Raji (cell line): ENCODE measurements at regions not wholly inside any gene's neighbourhood (a gene's known extent, or its start where the extent isn't known, plus 50 kb on each side); places are given as distances from the start of the nearest gene placed in this dataset.

Experiments used
- POLR2A ChIP-seq: IDR thresholded peaks from 2 replicates; pipeline ENCODE4 v1.6.1; 2011; ENCODE audit warnings: low read depth, low read length, control low read depth; ENCODE audit not compliant: insufficient read depth

DNA sequence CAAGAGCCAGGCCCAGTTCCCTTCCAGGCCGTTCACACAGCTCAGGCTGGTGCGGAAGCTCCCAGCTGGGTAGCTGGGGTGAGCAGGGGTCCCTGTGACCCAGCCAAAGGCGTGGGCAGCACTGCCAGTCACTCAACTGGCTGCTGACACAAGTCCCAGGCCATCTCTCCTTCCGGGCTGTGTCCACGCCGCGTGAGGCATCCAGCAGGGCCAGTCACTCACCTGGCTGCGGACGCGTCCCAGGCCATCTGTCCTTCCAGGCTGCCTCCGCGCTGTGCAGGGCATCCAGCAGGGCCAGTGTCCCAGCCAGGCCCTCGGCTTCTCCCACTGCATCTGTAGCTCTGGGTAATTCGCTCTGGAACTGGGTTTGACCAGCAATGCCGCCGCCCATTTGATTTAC is 184.2 kb downstream of the BRD1 start:
- TF ChIP-seq POLR2A: no peak

DNA sequence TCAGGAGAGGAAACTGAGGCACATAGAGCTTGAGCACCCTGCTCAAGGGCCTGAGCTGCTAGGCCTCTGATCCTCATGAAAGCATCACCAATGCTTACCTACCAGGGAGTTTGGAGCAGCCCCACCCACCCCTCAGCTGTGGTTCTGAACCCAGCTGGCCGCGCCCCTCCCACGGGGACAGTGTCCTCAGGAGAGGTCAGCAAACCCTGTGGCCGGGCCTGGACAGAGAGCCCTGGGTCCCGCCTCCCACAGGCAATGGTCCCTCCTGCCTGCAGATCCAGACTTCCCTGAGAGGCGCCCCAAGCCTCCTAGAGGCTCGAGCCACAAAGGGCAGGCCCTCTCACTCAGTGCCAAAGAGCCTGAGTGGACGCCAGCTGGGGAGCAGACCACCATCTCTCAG is 184.9 kb downstream of the BRD1 start:
- no peak for TF ChIP-seq POLR2A

DNA sequence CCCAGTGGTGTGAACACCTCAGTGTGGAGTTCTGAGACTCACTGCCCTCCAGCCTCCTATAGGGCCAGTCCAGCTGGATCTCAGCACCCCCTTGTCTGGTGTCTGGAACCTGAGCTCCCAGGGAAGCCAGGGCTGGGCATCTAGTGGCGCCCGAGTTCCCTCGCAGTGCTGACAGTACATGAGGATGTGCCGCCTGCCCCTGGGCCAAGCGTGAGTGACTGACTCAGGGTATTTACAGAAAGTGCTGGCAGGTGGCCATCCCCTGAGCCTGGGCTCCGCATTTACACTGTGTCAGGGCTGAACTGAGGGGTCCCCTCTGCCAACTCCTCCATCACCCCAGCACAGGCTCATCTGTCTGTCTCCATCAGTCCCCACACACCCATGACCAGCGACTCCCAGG is 185.3 kb downstream of the BRD1 start:
- no peak for TF ChIP-seq POLR2A

- no peak for TF ChIP-seq POLR2A
Observed at GRCh38 chr22:49641770-49642313, 185.8 kb downstream of the BRD1 start.

- TF ChIP-seq POLR2A: no peak
Observed at GRCh38 chr22:49640366-49641095, 187.1 kb downstream of the BRD1 start.

DNA sequence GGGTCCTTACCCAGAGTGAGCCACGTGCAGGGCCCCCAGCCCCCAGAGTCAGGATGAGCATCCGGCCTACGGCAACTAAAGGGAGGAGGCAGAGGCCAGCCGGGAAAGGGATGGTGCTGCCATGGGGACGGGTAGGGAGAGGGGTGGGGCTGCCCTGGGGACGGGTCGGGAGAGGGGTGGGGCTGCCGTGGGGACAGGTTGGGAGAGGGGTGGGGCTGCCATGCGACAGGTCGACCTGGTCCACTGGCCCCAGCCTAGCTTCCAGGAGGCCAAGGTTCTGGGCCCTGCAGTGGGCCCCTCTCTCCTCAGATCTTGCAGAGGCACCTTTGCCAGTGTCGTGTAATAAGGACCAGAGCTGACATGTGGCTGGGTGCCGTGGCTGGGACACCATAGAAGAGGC is 187.7 kb downstream of the BRD1 start:
- no peak for TF ChIP-seq POLR2A

GRCh38 chr22:49638788-49639187 is 188.9 kb downstream of the BRD1 start:
- TF ChIP-seq POLR2A: no peak

- no peak for TF ChIP-seq POLR2A
Observed at GRCh38 chr22:49638001-49638400, 189.7 kb downstream of the BRD1 start.

DNA sequence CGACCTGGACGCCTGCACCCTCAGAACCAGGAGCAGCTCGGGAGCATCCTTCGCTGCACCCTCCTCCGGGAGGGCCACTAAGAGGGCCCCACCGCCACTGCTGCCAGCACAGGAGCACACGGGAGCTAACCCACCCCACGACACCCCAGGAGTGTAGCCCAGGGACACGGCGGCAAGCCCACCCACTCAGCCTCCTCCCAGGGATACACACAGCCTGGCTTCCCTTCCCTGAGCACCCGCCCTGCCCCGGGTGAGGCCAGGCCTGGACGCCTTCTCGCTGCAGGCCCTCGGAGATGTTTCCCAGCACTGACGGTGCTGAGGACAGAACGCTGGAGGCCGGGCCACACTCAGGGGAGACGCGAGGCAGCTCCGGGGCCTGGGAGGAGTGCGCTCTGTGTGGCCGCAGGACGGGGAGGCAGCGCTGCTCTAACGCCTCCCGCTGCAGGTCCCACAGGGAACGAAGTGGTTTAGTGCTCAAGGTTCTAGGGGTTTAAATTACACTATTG is 190.4 kb downstream of the BRD1 start:
- TF ChIP-seq POLR2A: no peak

- TF ChIP-seq POLR2A: no peak
Observed at GRCh38 chr22:49636649-49637048, 191.0 kb downstream of the BRD1 start.

GRCh38 chr22:49636214-49636613 is 191.5 kb downstream of the BRD1 start:
- no peak for TF ChIP-seq POLR2A

GRCh38 chr22:49634006-49634772 is 193.5 kb downstream of the BRD1 start:
- TF ChIP-seq POLR2A: no peak

DNA sequence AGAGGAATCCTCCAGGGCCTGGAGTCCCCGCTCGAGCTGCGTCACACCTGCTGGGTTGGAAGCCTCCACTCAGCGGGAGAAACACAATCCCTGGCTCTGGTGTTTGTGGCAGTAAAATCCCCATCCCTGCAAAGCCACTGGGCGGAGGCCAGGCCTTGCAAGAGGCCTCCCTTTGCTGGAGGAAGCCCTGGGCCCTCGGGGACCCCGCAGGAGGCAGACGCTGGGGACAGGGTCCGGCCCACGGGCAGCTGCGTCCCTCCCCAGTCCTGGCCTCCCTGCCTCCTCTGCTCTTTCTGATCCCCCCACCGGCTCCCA is 194.7 kb downstream of the BRD1 start:
- no peak for TF ChIP-seq POLR2A

- TF ChIP-seq POLR2A: no peak
Observed at GRCh38 chr22:49632199-49633009, 195.3 kb downstream of the BRD1 start.

DNA sequence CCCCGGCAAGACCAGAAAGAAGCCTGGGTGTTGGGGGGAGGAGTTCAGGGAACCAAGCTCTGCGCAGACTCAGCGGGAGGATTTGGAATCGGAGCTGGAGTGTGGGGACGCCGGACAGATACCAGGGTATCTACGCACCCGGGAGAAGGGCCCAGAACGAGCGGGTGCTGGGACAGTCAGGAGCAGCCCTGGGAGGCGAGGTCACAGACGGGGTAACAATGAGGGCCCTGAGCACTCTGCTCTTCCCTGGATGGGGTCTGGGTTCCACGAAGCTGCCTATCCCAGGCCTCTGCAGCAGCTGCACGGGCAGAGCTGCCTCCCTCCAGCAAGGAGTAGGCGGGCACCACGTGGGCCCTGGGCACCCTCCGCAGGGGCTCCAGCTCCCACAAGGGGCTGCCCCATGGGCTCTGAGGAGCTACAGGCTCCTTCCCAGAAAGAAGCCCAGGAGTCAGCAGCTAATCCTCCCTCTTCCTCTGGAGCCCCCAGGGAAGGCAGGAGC is 197.2 kb downstream of the BRD1 start:
- no peak for TF ChIP-seq POLR2A

DNA sequence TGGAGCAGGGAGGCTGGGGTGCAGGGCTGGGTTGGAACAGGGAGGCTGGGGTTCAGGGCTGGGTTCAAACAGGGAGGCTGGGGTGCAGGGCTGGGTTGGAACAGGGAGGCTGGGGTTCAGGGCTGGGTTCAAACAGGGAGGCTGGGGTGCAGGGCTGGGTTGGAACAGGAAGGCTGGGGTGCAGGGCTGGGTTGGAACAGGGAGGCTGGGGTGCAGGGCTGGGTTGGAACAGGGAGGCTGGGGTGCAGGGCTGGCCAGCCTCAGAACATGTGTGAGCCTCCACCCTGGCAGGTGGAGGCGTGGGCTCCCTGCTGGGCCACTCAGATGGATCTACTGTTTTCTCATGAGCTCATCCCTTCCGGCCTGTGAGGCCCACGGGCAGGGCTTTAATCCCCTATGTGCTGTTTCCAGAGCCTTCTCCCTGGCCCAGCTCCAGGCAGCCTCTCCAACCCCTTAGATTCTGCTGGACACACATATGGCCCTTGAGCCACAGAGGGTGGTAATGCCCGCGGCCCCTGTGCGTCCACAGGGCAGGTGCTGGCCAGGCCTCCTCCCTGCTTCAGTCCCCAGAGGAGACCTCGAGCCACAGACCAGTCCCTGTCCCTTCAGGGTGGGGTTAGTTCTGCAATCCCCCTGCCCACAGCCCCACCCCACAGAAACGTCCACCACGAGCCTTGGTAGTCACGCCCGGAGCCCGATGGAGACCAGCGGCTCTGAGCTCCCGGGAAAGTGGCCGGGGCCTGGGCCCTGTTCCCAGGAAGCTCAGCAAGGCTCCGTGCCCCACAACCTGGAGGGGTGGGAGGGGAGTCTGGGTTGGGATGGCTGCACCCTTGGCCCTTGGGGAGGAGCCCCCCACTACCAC is 197.9 kb downstream of the BRD1 start:
- no peak for TF ChIP-seq POLR2A
